ENCODE measurements at regions not wholly inside any gene's neighbourhood (a gene's known extent, or its start where the extent isn't known, plus 50 kb on each side); places are given as distances from the start of the nearest gene placed in this dataset.

GRCh38 chr7:25643770-25644394, 415.6 kb upstream of the NPVF start:
- TF ChIP-seq CTCF (IDR thresholded peaks at IDR 0.05), result no peak
- TF ChIP-seq POLR2A (IDR thresholded peaks at IDR 0.05), result no peak
- no peak for TF ChIP-seq EP300 (IDR thresholded peaks at IDR 0.05)
- Histone ChIP-seq H3K9me3 (no peaks in the 10 kb centered on the region), H3K27me3 (no peaks in the 10 kb centered on the region), H3K4me3 (no peak overlapping the region), H3K36me3 (no peaks in the 10 kb centered on the region), H3K27ac (no peak overlapping the region), H3K4me1 (ENCODE audit: insufficient read depth) (no peaks in the 10 kb centered on the region)
- intact Hi-C loops (cut with DNase I), result no loop called here
- WGBS, 3 donors, result 89 to 93% (median 91%) methylated on average over 7 of the region's 7 CpGs
- DNase-seq, result no peak

GRCh38 chr7:25646726-25647413, 418.6 kb upstream of the NPVF start:
- no peaks in the 10 kb centered on the region for H3K9me3 ChIP-seq
- DNase-seq, result no peak
- no peak overlapping the region for H3K4me3 ChIP-seq
- WGBS, 3 donors, result 85 to 90% (median 85%) methylated on average over 6 of the region's 6 CpGs
- intact Hi-C loops (cut with DNase I), result no loop called here
- H3K36me3 ChIP-seq, result no peaks in the 10 kb centered on the region
- no peak overlapping the region for H3K27ac ChIP-seq
- TF ChIP-seq EP300 (IDR thresholded peaks at IDR 0.05) (no peak), CTCF (IDR thresholded peaks at IDR 0.05) (no peak), POLR2A (IDR thresholded peaks at IDR 0.05) (no peak)
- H3K4me1 ChIP-seq (ENCODE audit: insufficient read depth), result no peaks in the 10 kb centered on the region
- no peaks in the 10 kb centered on the region for H3K27me3 ChIP-seq

GRCh38 chr7:25647872-25648271, 419.6 kb upstream of the NPVF start:
- H3K36me3 ChIP-seq, result no peaks in the 10 kb centered on the region
- WGBS, 3 donors, result 77 to 99% (median 94%) methylated on average over 2 of the region's 2 CpGs

DNA sequence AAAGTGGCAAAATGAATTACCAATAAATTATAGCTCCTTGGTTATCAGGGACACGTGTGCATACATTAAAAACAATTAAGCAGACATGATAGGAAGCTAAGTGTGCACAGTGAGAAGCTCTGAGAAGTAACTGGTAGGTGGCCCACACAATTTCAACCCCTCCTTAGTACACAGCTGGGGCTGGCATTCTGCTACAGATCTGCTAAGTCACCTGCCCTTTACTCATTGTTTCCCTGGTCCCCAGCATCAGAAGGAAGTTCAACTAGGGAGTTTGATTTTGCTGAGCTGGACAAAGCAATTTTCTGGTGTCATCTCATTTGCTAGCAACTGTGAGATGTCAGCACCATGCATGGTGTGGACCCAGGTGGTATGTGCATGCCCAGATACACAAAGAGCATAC, 424.1 kb upstream of the NPVF start:
- no peak for DNase-seq
- TF ChIP-seq POLR2A (IDR thresholded peaks at IDR 0.05) (no peak), CTCF (IDR thresholded peaks at IDR 0.05) (no peak), EP300 (IDR thresholded peaks at IDR 0.05) (no peak)
- 58 to 75% (median 66%) methylated on average over 1 of the region's 1 CpG for WGBS, 3 donors

More at GRCh38 chr7:25647872-25648271, 419.6 kb upstream of the NPVF start:
- H3K27ac ChIP-seq, result no peak overlapping the region
- H3K4me3 ChIP-seq, result no peak overlapping the region
- H3K9me3 ChIP-seq, result no peaks in the 10 kb centered on the region
- H3K4me1 ChIP-seq (ENCODE audit: insufficient read depth), result no peaks in the 10 kb centered on the region
- intact Hi-C loops (cut with DNase I), result no loop called here
- TF ChIP-seq POLR2A (IDR thresholded peaks at IDR 0.05), result no peak
- TF ChIP-seq CTCF (IDR thresholded peaks at IDR 0.05), result no peak
- no peak for TF ChIP-seq EP300 (IDR thresholded peaks at IDR 0.05)
- DNase-seq, result no peak
- H3K27me3 ChIP-seq, result no peaks in the 10 kb centered on the region

More for the DNA sequence above, 424.1 kb upstream of the NPVF start:
- Histone ChIP-seq H3K9me3 (no peaks in the 10 kb centered on the region), H3K27ac (no peak overlapping the region), H3K36me3 (no peaks in the 10 kb centered on the region), H3K4me3 (no peak overlapping the region), H3K4me1 (ENCODE audit: insufficient read depth) (peaks cover 2% of the 10 kb centered on the region), H3K27me3 (no peaks in the 10 kb centered on the region)
- intact Hi-C loops (cut with DNase I), result no loop called here
